Trophoblast cell (in vitro differentiated cells and primary cell): ENCODE measurements at regions not wholly inside any gene's neighbourhood (a gene's known extent, or its start where the extent isn't known, plus 50 kb on each side); places are given as distances from the start of the nearest gene placed in this dataset.

Source experiments
- DNase-seq, 2 donors: peaks; one replicate each; pipeline ENCODE4 v3.0.0-alpha.2; 2016
- H2AFZ ChIP-seq: 2 replicates; pipeline ENCODE4 v1.6.1; 2013; ENCODE audit warnings: low read length, moderate library complexity, mild to moderate bottlenecking; ENCODE audit not compliant: insufficient read depth, poor library complexity
- H2AK5ac ChIP-seq: 2 replicates; pipeline ENCODE4 v1.6.1; 2013; ENCODE audit warnings: mild to moderate bottlenecking, low read length
- H2BK120ac ChIP-seq: 2 replicates; pipeline ENCODE4 v1.6.1; 2013; ENCODE audit warnings: low read length, mild to moderate bottlenecking, moderate library complexity; ENCODE audit not compliant: insufficient read depth, poor library complexity
- H2BK12ac ChIP-seq: 2 replicates; pipeline ENCODE4 v1.6.1; 2013; ENCODE audit warnings: mild to moderate bottlenecking, low read length, moderate library complexity
- H2BK5ac ChIP-seq: 2 replicates; pipeline ENCODE4 v1.6.1; 2013; ENCODE audit warnings: low read length, low read depth, moderate library complexity, mild to moderate bottlenecking; ENCODE audit not compliant: poor library complexity
- H3K14ac ChIP-seq: 2 replicates; pipeline ENCODE4 v1.6.1; 2013; ENCODE audit warnings: mild to moderate bottlenecking, low read length
- H3K18ac ChIP-seq: 2 replicates; pipeline ENCODE4 v1.6.1; 2013; ENCODE audit warnings: mild to moderate bottlenecking, low read length
- H3K23ac ChIP-seq: 2 replicates; pipeline ENCODE4 v1.6.1; 2013; ENCODE audit warnings: low read length
- H3K27ac ChIP-seq: 2 replicates; pipeline ENCODE4 v1.5.1; 2013; ENCODE audit warnings: low read depth, mild to moderate bottlenecking, inconsistent platforms, low read length, moderate library complexity
- H3K27me3 ChIP-seq: 2 replicates; pipeline ENCODE4 v1.6.1; 2013; ENCODE audit warnings: inconsistent platforms, mild to moderate bottlenecking, low read length, moderate library complexity; ENCODE audit not compliant: insufficient read depth
- H3K36me3 ChIP-seq, 2 experiments: 1 replicate in 1 of 2; 2 replicates in 1 of 2; pipeline ENCODE4 v1.6.1; 2013; ENCODE audit warnings: low read length in 2 of 2, mild to moderate bottlenecking in 2 of 2, moderate library complexity in 1 of 2; ENCODE audit not compliant: insufficient read depth in 2 of 2, control insufficient read depth in 1 of 2
- H3K4ac ChIP-seq: 2 replicates; pipeline ENCODE4 v1.6.1; 2013; ENCODE audit warnings: low read depth, mild to moderate bottlenecking, low read length, moderate library complexity
- H3K4me1 ChIP-seq, 2 experiments: 1 replicate in 1 of 2; 2 replicates in 1 of 2; pipeline ENCODE4 v1.6.1; 2013; ENCODE audit warnings: low read length in 2 of 2, mild to moderate bottlenecking in 2 of 2, moderate library complexity in 1 of 2; ENCODE audit not compliant: insufficient read depth in 2 of 2, control insufficient read depth in 1 of 2
- H3K4me2 ChIP-seq: 2 replicates; pipeline ENCODE4 v1.6.1; 2013; ENCODE audit warnings: inconsistent platforms, mild to moderate bottlenecking, low read length, moderate library complexity
- H3K4me3 ChIP-seq: 2 replicates; pipeline ENCODE4 v1.5.1; 2013; ENCODE audit warnings: mild to moderate bottlenecking, low read depth, low read length, inconsistent platforms
- H3K79me1 ChIP-seq: one replicate; pipeline ENCODE4 v1.6.1; 2013; ENCODE audit warnings: low read length
- H3K79me2 ChIP-seq: 2 replicates; pipeline ENCODE4 v1.6.1; 2013; ENCODE audit warnings: low read length, mild to moderate bottlenecking; ENCODE audit not compliant: control insufficient read depth, insufficient read depth, poor library complexity
- H3K9ac ChIP-seq: 2 replicates; pipeline ENCODE4 v1.6.1; 2013; ENCODE audit warnings: mild to moderate bottlenecking, low read length
- H3K9me3 ChIP-seq: 2 replicates; pipeline ENCODE4 v1.6.1; 2013; ENCODE audit warnings: low read depth, mild to moderate bottlenecking, control low read depth, inconsistent platforms, low read length; ENCODE audit not compliant: insufficient read depth
- H4K12ac ChIP-seq: 2 replicates; pipeline ENCODE4 v1.6.1; 2013; ENCODE audit warnings: low read depth, mild to moderate bottlenecking, low read length, moderate library complexity
- H4K8ac ChIP-seq: 2 replicates; pipeline ENCODE4 v1.6.1; 2013; ENCODE audit warnings: low read depth, mild to moderate bottlenecking, low read length, moderate library complexity
- H4K91ac ChIP-seq: one replicate; pipeline ENCODE4 v1.6.1; 2013; ENCODE audit warnings: low read depth, mild to moderate bottlenecking, low read length, moderate library complexity
- WGBS: extraction: QIAGEN DNeasy Blood & Tissue Kit; methylation state at CpG from one replicate; pipeline ENCODE4 v1.1.7; 2013; ENCODE audit warnings: missing lambda C conversion rate; ENCODE audit not compliant: insufficient read length, insufficient coverage; ENCODE audit errors: extremely low coverage; 5-methylcytosine and 5-hydroxymethylcytosine counted together

- Histone ChIP-seq H3K23ac (no peak overlapping the region), H4K12ac (no peak overlapping the region), H3K79me1 (no peaks in the 10 kb centered on the region), H2BK120ac (no peak overlapping the region), H3K18ac (no peak overlapping the region), H2BK5ac (no peak overlapping the region), H3K14ac (no peak overlapping the region), H3K4ac (no peak overlapping the region), H3K4me1 (no peaks in the 10 kb centered on the region), H3K36me3 (no peaks in the 10 kb centered on the region), H3K79me2 (no peaks in the 10 kb centered on the region), H4K8ac (no peak overlapping the region), H3K9ac (no peak overlapping the region), H2AFZ (no peak overlapping the region), H3K4me3 (no peak overlapping the region), H3K9me3 (no peaks in the 10 kb centered on the region), H3K27ac (no peak overlapping the region), H4K91ac (no peak overlapping the region), H3K27me3 (no peaks in the 10 kb centered on the region), H2BK12ac (no peak overlapping the region), H2AK5ac (no peak overlapping the region), H3K4me2 (no peak overlapping the region)
- DNase-seq: no peak
- no CpG with 5 or more reads among the region's 1 CpG for WGBS
These were observed 879.2 kb upstream of the INTU start for GRCh38 chr4:126753592-126753991.

DNA sequence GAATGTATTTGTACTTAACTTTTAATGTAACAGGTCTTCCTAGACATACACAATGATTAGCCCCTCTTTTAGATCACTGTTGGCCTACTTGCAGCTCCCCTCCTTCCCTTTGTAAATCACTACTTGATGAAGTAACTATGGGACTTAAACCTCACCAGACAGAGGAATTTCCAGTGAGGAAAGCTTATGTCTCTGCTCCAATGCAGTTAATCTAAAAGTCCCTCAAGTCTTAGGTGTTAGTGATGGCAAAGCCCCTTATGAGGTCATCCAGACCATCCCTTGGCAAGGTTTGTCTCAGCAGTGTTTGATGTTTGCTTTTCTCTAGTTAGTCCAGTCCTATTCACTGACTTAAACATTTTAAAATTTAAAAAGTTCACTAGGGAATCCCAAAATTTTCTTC is 877.3 kb upstream of the INTU start:
- H3K27ac ChIP-seq: no peak overlapping the region
- H3K4me2 ChIP-seq: no peak overlapping the region
- H2AK5ac ChIP-seq: no peak overlapping the region
- H3K27me3 ChIP-seq: no peaks in the 10 kb centered on the region
- H3K4me1 ChIP-seq: no peaks in the 10 kb centered on the region
- H4K12ac ChIP-seq: no peak overlapping the region
- no peak overlapping the region for H2BK12ac ChIP-seq
- no peak overlapping the region for H4K91ac ChIP-seq
- no peaks in the 10 kb centered on the region for H3K79me2 ChIP-seq
- no peak overlapping the region for H3K23ac ChIP-seq
- H3K14ac ChIP-seq: no peak overlapping the region
- no peak overlapping the region for H3K18ac ChIP-seq
- H3K4me3 ChIP-seq: no peak overlapping the region
- H3K4ac ChIP-seq: no peak overlapping the region
- H4K8ac ChIP-seq: no peak overlapping the region
- H3K9ac ChIP-seq: no peak overlapping the region
- no peak for DNase-seq
- H2BK120ac ChIP-seq: no peak overlapping the region
- no peaks in the 10 kb centered on the region for H3K79me1 ChIP-seq
- H3K9me3 ChIP-seq: no peaks in the 10 kb centered on the region
- H2AFZ ChIP-seq: no peak overlapping the region
- H2BK5ac ChIP-seq: no peak overlapping the region
- H3K36me3 ChIP-seq: no peaks in the 10 kb centered on the region

GRCh38 chr4:126756050-126756829 is 876.5 kb upstream of the INTU start:
- Histone ChIP-seq H3K4me1 (no peaks in the 10 kb centered on the region), H3K9me3 (no peaks in the 10 kb centered on the region), H3K14ac (no peak overlapping the region), H3K23ac (no peak overlapping the region), H3K9ac (no peak overlapping the region), H3K27me3 (no peaks in the 10 kb centered on the region), H2BK120ac (no peak overlapping the region), H3K36me3 (no peaks in the 10 kb centered on the region), H2BK12ac (no peak overlapping the region), H3K4ac (no peak overlapping the region), H4K91ac (no peak overlapping the region), H3K79me1 (no peaks in the 10 kb centered on the region), H4K8ac (no peak overlapping the region), H2AK5ac (no peak overlapping the region), H3K4me3 (no peak overlapping the region), H4K12ac (no peak overlapping the region), H3K18ac (no peak overlapping the region), H2BK5ac (no peak overlapping the region), H2AFZ (no peak overlapping the region), H3K4me2 (no peak overlapping the region), H3K27ac (no peak overlapping the region), H3K79me2 (no peaks in the 10 kb centered on the region)
- DNase-seq: no peak
- WGBS: no CpG with 5 or more reads among the region's 3 CpGs

DNA sequence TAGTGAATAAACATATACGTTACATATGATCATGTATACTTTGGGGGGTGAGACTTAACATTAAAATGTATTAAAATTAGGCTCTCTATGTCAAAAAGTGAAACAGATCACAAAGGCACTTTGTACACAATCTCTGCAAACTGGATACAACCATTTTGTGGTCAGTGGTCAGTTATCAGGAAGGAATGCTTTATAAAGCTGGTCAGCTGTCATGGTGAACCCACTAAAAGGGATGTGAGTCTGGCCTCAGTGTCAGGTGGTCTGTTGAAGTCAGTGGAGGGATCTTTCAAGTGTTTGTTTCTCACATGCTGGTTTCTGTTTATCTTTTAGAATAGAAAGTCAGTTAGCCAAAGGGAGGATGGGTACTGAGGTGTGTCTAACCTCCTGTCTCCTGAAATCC is 875.5 kb upstream of the INTU start:
- H3K36me3 ChIP-seq: no peaks in the 10 kb centered on the region
- H3K9ac ChIP-seq: no peak overlapping the region
- no peak overlapping the region for H3K27ac ChIP-seq
- no peaks in the 10 kb centered on the region for H3K79me2 ChIP-seq
- H4K91ac ChIP-seq: no peak overlapping the region
- no CpG with 5 or more reads among the region's 1 CpG for WGBS
- H3K9me3 ChIP-seq: no peaks in the 10 kb centered on the region
- no peak overlapping the region for H3K4ac ChIP-seq
- no peak overlapping the region for H3K4me2 ChIP-seq
- H2AFZ ChIP-seq: no peak overlapping the region
- no peak overlapping the region for H3K18ac ChIP-seq
- H2BK12ac ChIP-seq: no peak overlapping the region
- H4K8ac ChIP-seq: no peak overlapping the region
- no peak overlapping the region for H2BK5ac ChIP-seq
- H4K12ac ChIP-seq: no peak overlapping the region
- no peaks in the 10 kb centered on the region for H3K27me3 ChIP-seq
- H3K4me3 ChIP-seq: no peak overlapping the region
- no peak overlapping the region for H3K23ac ChIP-seq
- H3K79me1 ChIP-seq: no peaks in the 10 kb centered on the region
- DNase-seq: no peak
- no peak overlapping the region for H2AK5ac ChIP-seq
- no peak overlapping the region for H3K14ac ChIP-seq
- H3K4me1 ChIP-seq: no peaks in the 10 kb centered on the region
- H2BK120ac ChIP-seq: no peak overlapping the region
